Transverse colon (tissue), 4 donors: ENCODE measurements at regions not wholly inside any gene's neighbourhood (a gene's known extent, or its start where the extent isn't known, plus 50 kb on each side); places are given as distances from the start of the nearest gene placed in this dataset.

Source experiments
- CTCF ChIP-seq, 5 experiments: fragments of 200-600 bp in 3 of 5; fragments of 450-650 bp in 2 of 5; sonication (generic) in 3 of 5; IDR thresholded peaks; 1 replicate in 2 of 5; 2 replicates in 3 of 5; pipeline ENCODE4 v1.5.1; 2016 to 2017; ENCODE audit warnings: antibody characterized with exemption in 5 of 5, inconsistent platforms in 3 of 5, mild to moderate bottlenecking in 2 of 5, moderate library complexity in 1 of 5
- POLR2A ChIP-seq: fragments of 450-650 bp; IDR thresholded peaks from one replicate; pipeline ENCODE4 v1.6.1; 2016; ENCODE audit warnings: antibody characterized with exemption, mild to moderate bottlenecking, moderate library complexity
- POLR2AphosphoS5 ChIP-seq, 3 donors: sonication (generic); formaldehyde crosslinking; IDR thresholded peaks; one replicate each; pipeline ENCODE4 v1.6.1; 2016; ENCODE audit warnings: antibody characterized with exemption in 3 of 3

GRCh38 chr5:105762728-105763127 is 1908.0 kb downstream of the EFNA5 start:
- TF ChIP-seq CTCF (IDR thresholded peaks at IDR 0.05) (no peak), POLR2A (no peak), POLR2AphosphoS5 (IDR thresholded peaks at IDR 0.05) (no peak)
